Smooth muscle cell (in vitro differentiated cells): ENCODE measurements at regions not wholly inside any gene's neighbourhood (a gene's known extent, or its start where the extent isn't known, plus 50 kb on each side); places are given as distances from the start of the nearest gene placed in this dataset.

Experiments used
- DNase-seq: peaks from one replicate; lab custom pipeline; 2025; ENCODE audit not compliant: unreplicated experiment; lab: John Stamatoyannopoulos, UW
- H2AFZ ChIP-seq: fragments of 200-600 bp; sonication (generic); 2 replicates; pipeline ENCODE4 v1.6.0; 2016; ENCODE audit warnings: antibody characterized with exemption, low read depth, mild to moderate bottlenecking
- H3F3A ChIP-seq: fragments of 200-600 bp; sonication (generic); 2 replicates; pipeline ENCODE4 v1.6.0; 2017; ENCODE audit warnings: antibody characterized with exemption, low read depth
- H3K27ac ChIP-seq: fragments of 200-600 bp; sonication (generic); 2 replicates; pipeline ENCODE4 v1.5.1; 2016; ENCODE audit warnings: low read depth, mild to moderate bottlenecking
- H3K27me3 ChIP-seq: fragments of 200-600 bp; sonication (generic); 2 replicates; pipeline ENCODE4 v1.6.1; 2016; ENCODE audit warnings: low read depth, mild to moderate bottlenecking
- H3K36me3 ChIP-seq: fragments of 200-600 bp; sonication (generic); 2 replicates; pipeline ENCODE4 v1.5.1; 2016; ENCODE audit warnings: low read depth
- H3K4me1 ChIP-seq: fragments of 200-600 bp; sonication (generic); 2 replicates; pipeline ENCODE4 v1.5.1; 2016; ENCODE audit warnings: low read depth
- H3K4me2 ChIP-seq: fragments of 200-600 bp; sonication (generic); 2 replicates; pipeline ENCODE4 v1.6.0; 2016; ENCODE audit warnings: mild to moderate bottlenecking
- H3K4me3 ChIP-seq: fragments of 200-600 bp; sonication (generic); 2 replicates; pipeline ENCODE4 v1.5.1; 2016; ENCODE audit warnings: mild to moderate bottlenecking
- H3K79me2 ChIP-seq: fragments of 200-600 bp; sonication (generic); 2 replicates; pipeline ENCODE4 v1.6.0; 2016; ENCODE audit warnings: low read depth, mild to moderate bottlenecking
- H3K9ac ChIP-seq: fragments of 200-600 bp; sonication (generic); 2 replicates; pipeline ENCODE4 v1.6.0; 2016; ENCODE audit warnings: low read depth
- H3K9me3 ChIP-seq: fragments of 200-600 bp; sonication (generic); replicated peaks from 2 replicates; pipeline ENCODE4 v1.5.1; 2016; ENCODE audit warnings: low read depth
- H4K20me1 ChIP-seq: fragments of 200-600 bp; sonication (generic); 2 replicates; pipeline ENCODE4 v1.6.0; 2016; ENCODE audit warnings: low read depth
- CTCF ChIP-seq: fragments of 200-600 bp; sonication (generic); IDR thresholded peaks from 2 replicates; pipeline ENCODE4 v1.5.1; 2017; ENCODE audit warnings: borderline replicate concordance, mild to moderate bottlenecking, antibody characterized with exemption; ENCODE audit not compliant: insufficient read depth, poor library complexity, severe bottlenecking
- WGBS: methylation state at CpG from one replicate; pipeline ENCODE4 v1.1.7; 2016; ENCODE audit warnings: low lambda C conversion rate; 5-methylcytosine and 5-hydroxymethylcytosine counted together

DNA sequence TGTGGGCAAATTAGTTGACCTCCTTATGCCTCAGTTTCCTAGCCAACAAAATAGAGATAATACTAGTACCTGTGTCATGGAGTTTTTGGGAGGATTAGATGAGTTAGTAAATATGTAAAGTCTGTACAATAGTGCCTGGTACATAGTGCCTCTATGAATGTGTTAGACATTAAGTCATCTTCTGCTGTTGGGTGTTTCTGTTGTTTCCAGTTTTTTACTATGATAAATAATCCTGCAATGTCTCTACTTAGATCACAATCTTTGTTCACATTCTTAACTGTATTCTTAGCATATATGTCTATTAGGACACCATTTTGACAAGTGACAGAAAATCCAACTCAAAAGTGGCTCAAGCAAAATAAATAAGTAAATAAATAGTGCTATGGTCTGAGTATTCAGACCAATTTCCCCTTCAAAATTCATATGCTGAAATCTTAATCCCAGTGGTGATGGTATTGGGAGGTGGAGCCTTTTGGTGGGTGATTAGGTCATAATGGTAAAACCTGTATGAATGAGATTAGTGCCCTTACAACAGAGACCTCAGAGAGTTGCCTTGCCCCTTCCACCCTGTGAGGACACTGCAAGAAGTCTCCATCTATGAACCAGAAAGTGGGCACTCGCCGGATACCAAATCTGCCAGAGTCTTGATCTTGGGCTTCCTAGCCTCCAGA, 84.3 kb downstream of the DIRAS3 start:
- no peak for DNase-seq
- H3K9ac ChIP-seq: no peak overlapping the region
- H3K4me3 ChIP-seq: no peak overlapping the region
- H3K27me3 ChIP-seq: no peaks in the 10 kb centered on the region
- H3K4me1 ChIP-seq: peaks cover 8% of the 10 kb centered on the region
- no peaks in the 10 kb centered on the region for H3K36me3 ChIP-seq
- no peak overlapping the region for H3K4me2 ChIP-seq
- H3K79me2 ChIP-seq: no peaks in the 10 kb centered on the region
- no peaks in the 10 kb centered on the region for H3K9me3 ChIP-seq
- H3F3A ChIP-seq: no peaks in the 10 kb centered on the region
- H4K20me1 ChIP-seq: no peaks in the 10 kb centered on the region
- H3K27ac ChIP-seq: no peak overlapping the region
- TF ChIP-seq CTCF: no peak
- 100% methylated on average over 2 of the region's 2 CpGs for WGBS
- H2AFZ ChIP-seq: no peak overlapping the region

- H3K9ac ChIP-seq: no peak overlapping the region
- no peak overlapping the region for H2AFZ ChIP-seq
- no peaks in the 10 kb centered on the region for H3K36me3 ChIP-seq
- H3K4me3 ChIP-seq: no peak overlapping the region
- H3K27ac ChIP-seq: no peak overlapping the region
- H3K27me3 ChIP-seq: no peaks in the 10 kb centered on the region
- H3K9me3 ChIP-seq: no peaks in the 10 kb centered on the region
- H3K79me2 ChIP-seq: no peaks in the 10 kb centered on the region
- no peak for TF ChIP-seq CTCF
- no peak overlapping the region for H3K4me2 ChIP-seq
- no peaks in the 10 kb centered on the region for H4K20me1 ChIP-seq
- DNase-seq: no peak
- no peaks in the 10 kb centered on the region for H3F3A ChIP-seq
- H3K4me1 ChIP-seq: peaks cover 8% of the 10 kb centered on the region
Measured at GRCh38 chr1:67963263-67963662, 87.2 kb downstream of the DIRAS3 start.

- TF ChIP-seq CTCF: no peak
- Histone ChIP-seq H3K27ac (no peak overlapping the region), H3K9ac (no peak overlapping the region), H3K27me3 (no peaks in the 10 kb centered on the region), H4K20me1 (no peaks in the 10 kb centered on the region), H3K4me2 (no peak overlapping the region), H3K4me3 (no peak overlapping the region), H3K79me2 (no peaks in the 10 kb centered on the region), H3K4me1 (peaks cover 8% of the 10 kb centered on the region), H3F3A (no peaks in the 10 kb centered on the region), H2AFZ (no peak overlapping the region), H3K36me3 (no peaks in the 10 kb centered on the region), H3K9me3 (no peaks in the 10 kb centered on the region)
- 83% methylated on average over 2 of the region's 2 CpGs for WGBS
- DNase-seq: no peak
Measured at GRCh38 chr1:67960766-67961165, 89.7 kb downstream of the DIRAS3 start.

GRCh38 chr1:67958472-67958871, 92.0 kb downstream of the DIRAS3 start:
- Histone ChIP-seq H3K27ac (no peak overlapping the region), H2AFZ (no peak overlapping the region), H3K9ac (no peak overlapping the region), H3K9me3 (no peaks in the 10 kb centered on the region), H3K4me1 (no peaks in the 10 kb centered on the region), H3K79me2 (no peaks in the 10 kb centered on the region), H4K20me1 (no peaks in the 10 kb centered on the region), H3K4me3 (no peak overlapping the region), H3K36me3 (no peaks in the 10 kb centered on the region), H3K4me2 (no peak overlapping the region), H3K27me3 (no peaks in the 10 kb centered on the region), H3F3A (peaks cover 3% of the 10 kb centered on the region)
- WGBS: 100% methylated on average over 1 of the region's 1 CpG
- TF ChIP-seq CTCF: no peak
- DNase-seq: no peak
